ENCODE measurements at regions not wholly inside any gene's neighbourhood (a gene's known extent, or its start where the extent isn't known, plus 50 kb on each side); places are given as distances from the start of the nearest gene placed in this dataset.

- TF ChIP-seq GATA2 (IDR thresholded peaks at IDR 0.05; ENCODE audit: low read depth, low read length), result no peak
- no peak for TF ChIP-seq GATA3 (IDR thresholded peaks at IDR 0.05; ENCODE audit: low read depth, low read length)
Observed at GRCh38 chr2:163213661-163214081, 375.1 kb upstream of the KCNH7 start.

Data from SH-SY5Y (cell line).